NCI-H2029 (cell line): ENCODE measurements at regions not wholly inside any gene's neighbourhood (a gene's known extent, or its start where the extent isn't known, plus 50 kb on each side); places are given as distances from the start of the nearest gene placed in this dataset.
"Not testable (repeated sequence)": the region's sequence is repeated elsewhere in the genome, so short reads cannot be mapped to it uniquely, and the experiment has no call there.

Experiments
- DNase-seq: peaks from one replicate; lab custom pipeline; 2025; lab: John Stamatoyannopoulos, UW

- DNase-seq = no peak
Observed at GRCh38 chr6:86609549-86610388, 327.6 kb upstream of the HTR1E start.

GRCh38 chr6:86603364-86603763, 334.0 kb upstream of the HTR1E start:
- DNase-seq = not testable (repeated sequence)

- DNase-seq = not testable (repeated sequence)
Observed at GRCh38 chr6:86602093-86602492, 335.2 kb upstream of the HTR1E start.

- not testable (repeated sequence) for DNase-seq
Observed at GRCh38 chr6:86598969-86599368, 338.4 kb upstream of the HTR1E start.

GRCh38 chr6:86595641-86596040, 341.7 kb upstream of the HTR1E start:
- no peak for DNase-seq

- no peak for DNase-seq
Observed at GRCh38 chr6:86586195-86586594, 351.1 kb upstream of the HTR1E start.

GRCh38 chr6:86581833-86582232, 355.5 kb upstream of the HTR1E start:
- no peak for DNase-seq

- DNase-seq = no peak
Observed at GRCh38 chr6:86563197-86563596, 374.1 kb upstream of the HTR1E start.

GRCh38 chr6:86558318-86558717, 379.0 kb upstream of the HTR1E start:
- DNase-seq = no peak

- DNase-seq = no peak
Observed at GRCh38 chr6:86537292-86537861, 400.0 kb upstream of the HTR1E start.

GRCh38 chr6:86536121-86536520, 401.2 kb upstream of the HTR1E start:
- DNase-seq = no peak

- DNase-seq = no peak
Observed at GRCh38 chr6:86535100-86535499, 402.2 kb upstream of the HTR1E start.

GRCh38 chr6:86529635-86530034, 407.7 kb upstream of the HTR1E start:
- DNase-seq = no peak

- DNase-seq = no peak
Observed at GRCh38 chr6:86526238-86526637, 411.1 kb upstream of the HTR1E start.

GRCh38 chr6:86516087-86516486, 421.2 kb upstream of the HTR1E start:
- no peak for DNase-seq

GRCh38 chr6:86511962-86512361, 425.4 kb upstream of the HTR1E start:
- DNase-seq = no peak

- no peak for DNase-seq
Observed at GRCh38 chr6:86508230-86508629, 429.1 kb upstream of the HTR1E start.

- DNase-seq = no peak
Observed at GRCh38 chr6:86502497-86502896, 434.8 kb upstream of the HTR1E start.

- no peak for DNase-seq
Observed at GRCh38 chr6:86500035-86500434, 437.3 kb upstream of the HTR1E start.

GRCh38 chr6:86489042-86489441, 448.3 kb upstream of the HTR1E start:
- not testable (repeated sequence) for DNase-seq

GRCh38 chr6:86487660-86488221, 449.6 kb upstream of the HTR1E start:
- no peak for DNase-seq

GRCh38 chr6:86478316-86478715, 459.0 kb upstream of the HTR1E start:
- not testable (repeated sequence) for DNase-seq

- peak; percentile 7 for DNase-seq
Observed at GRCh38 chr6:86477500-86478148, 459.7 kb upstream of the HTR1E start.
